ENCODE measurements at regions not wholly inside any gene's neighbourhood (a gene's known extent, or its start where the extent isn't known, plus 50 kb on each side); places are given as distances from the start of the nearest gene placed in this dataset.

- no peak overlapping the region for H3K4ac ChIP-seq (replicated peaks; ENCODE audit: insufficient read length, low read depth, low read length)
- H3K36me3 ChIP-seq (ENCODE audit: control insufficient read depth in 2 of 4, insufficient read depth in 4 of 4, low read length in 3 of 4), result peaks cover 0 to 2% (median 0%) of the 10 kb centered on the region in 4 experiments; a peak in 1 of 8 replicates
- no peak overlapping the region for H4K5ac ChIP-seq (ENCODE audit: insufficient read length, low read depth, low read length)
- H3K4me3 ChIP-seq (ENCODE audit: extremely low read depth in 1 of 4, insufficient read depth in 2 of 4, low read depth in 3 of 4, low read length in 4 of 4), result no peak overlapping the region
- H4K91ac ChIP-seq (replicated peaks; ENCODE audit: insufficient read length, low read length), result no peak overlapping the region
- H2AFZ ChIP-seq (ENCODE audit: low read length), result no peak overlapping the region
- no peak overlapping the region for H3K14ac ChIP-seq (ENCODE audit: insufficient read length)
- TF ChIP-seq CTCF (IDR thresholded peaks at IDR 0.05; ENCODE audit: control extremely low read depth in 1 of 3, insufficient read depth in 1 of 3, low read depth in 1 of 3, low read length in 3 of 3) (peak in 2 of 3 experiments; percentile 39 to 44; a peak in 3 of 4 replicates), RAD21 (IDR thresholded peaks at IDR 0.05 in 1 of 2, conservative IDR thresholded peaks at IDR 0.05 in 1 of 2; ENCODE audit: low read depth in 2 of 2, low read length in 2 of 2) (peak; percentile 77 to 84), USF2 (IDR thresholded peaks at IDR 0.05; ENCODE audit: low read length) (no peak)
- no peak overlapping the region for H2AK5ac ChIP-seq (ENCODE audit: low read depth, low read length)
- H3K79me1 ChIP-seq (ENCODE audit: low read depth, low read length), result no peaks in the 10 kb centered on the region
- no peaks in the 10 kb centered on the region for H3K4me1 ChIP-seq (replicated peaks in 1 of 4; ENCODE audit: control insufficient read depth in 3 of 4, insufficient read depth in 4 of 4, low read length in 3 of 4)
- no peaks in the 10 kb centered on the region for H3K23me2 ChIP-seq (ENCODE audit: low read depth, low read length)
- CTCF ChIA-PET (ENCODE audit: partially characterized antibody), result interaction anchor here (0.6 to 5.7 kb wide), 12 partner anchors 9 to 1197 kb away, joined by 3 to 58 read pairs (median 4); no protein-coding TSS in a partner anchor
- H3K18ac ChIP-seq (ENCODE audit: extremely low read depth, low read length), result no peak overlapping the region
- no peak overlapping the region for H4K8ac ChIP-seq (ENCODE audit: extremely low read depth, insufficient read depth, low read length)
- no peak overlapping the region for H2BK20ac ChIP-seq (ENCODE audit: low read length)
- H2BK12ac ChIP-seq (ENCODE audit: low read depth, low read length), result no peak overlapping the region
- no peak overlapping the region for H2BK120ac ChIP-seq (replicated peaks; ENCODE audit: low read depth, low read length)
- H3K56ac ChIP-seq (replicated peaks; ENCODE audit: insufficient read length, low read depth, low read length), result no peak overlapping the region
- H3K27ac ChIP-seq (ENCODE audit: low read depth, low read length), result no peak overlapping the region
- no peaks in the 10 kb centered on the region for H3K79me2 ChIP-seq (ENCODE audit: control insufficient read depth in 1 of 2, insufficient read depth in 2 of 2, low read length in 2 of 2)
- H3K27me3 ChIP-seq (replicated peaks in 1 of 4; ENCODE audit: control insufficient read depth in 3 of 4, extremely low read depth in 1 of 4, insufficient read depth in 3 of 4, low read length in 3 of 4), result no peaks in the 10 kb centered on the region
- peaks cover 2 to 7% of the 10 kb centered on the region in 2 experiments for H3K9me3 ChIP-seq (ENCODE audit: insufficient read depth in 2 of 2, low read depth in 1 of 2, low read length in 1 of 2)
- no peak overlapping the region for H3K9ac ChIP-seq (replicated peaks in 1 of 4; ENCODE audit: extremely low read depth in 1 of 4, low read depth in 3 of 4, low read length in 3 of 4)
- POLR2A ChIA-PET (ENCODE audit: partially characterized antibody), result no interaction called here
- no peak for FAIRE-seq
- DNase-seq (ENCODE audit: low read depth in 1 of 2, low spot score in 2 of 2), result no peak
- 80% methylated on average over 5 of the region's 5 CpGs; no CpG with 5 or more reads in 1 of the 2 experiments for WGBS, 2 experiments (ENCODE audit: extremely low coverage in 1 of 2, insufficient coverage in 1 of 2, insufficient read length in 1 of 2, insufficient replicate concordance in 2 of 2, low coverage in 1 of 2, low lambda C conversion rate in 2 of 2, missing lambda C conversion rate in 1 of 2)
- no peak overlapping the region for H2BK15ac ChIP-seq (ENCODE audit: low read length)
- no peak overlapping the region for H3K4me2 ChIP-seq (ENCODE audit: insufficient read depth in 1 of 2, low read depth in 2 of 2, low read length in 2 of 2)
- H2BK5ac ChIP-seq (ENCODE audit: low read depth, low read length), result no peak overlapping the region
- no peaks in the 10 kb centered on the region for H4K20me1 ChIP-seq (replicated peaks in 1 of 2; ENCODE audit: control insufficient read depth in 1 of 2, insufficient read depth in 2 of 2, low read length in 2 of 2)
- H3K23ac ChIP-seq (ENCODE audit: insufficient read length), result no peak overlapping the region
Measured at GRCh38 chr11:122293296-122294023, 177.4 kb upstream of the BLID start.

All from H1 (cell line).